ENCODE measurements at regions not wholly inside any gene's neighbourhood (a gene's known extent, or its start where the extent isn't known, plus 50 kb on each side); places are given as distances from the start of the nearest gene placed in this dataset.

DNA sequence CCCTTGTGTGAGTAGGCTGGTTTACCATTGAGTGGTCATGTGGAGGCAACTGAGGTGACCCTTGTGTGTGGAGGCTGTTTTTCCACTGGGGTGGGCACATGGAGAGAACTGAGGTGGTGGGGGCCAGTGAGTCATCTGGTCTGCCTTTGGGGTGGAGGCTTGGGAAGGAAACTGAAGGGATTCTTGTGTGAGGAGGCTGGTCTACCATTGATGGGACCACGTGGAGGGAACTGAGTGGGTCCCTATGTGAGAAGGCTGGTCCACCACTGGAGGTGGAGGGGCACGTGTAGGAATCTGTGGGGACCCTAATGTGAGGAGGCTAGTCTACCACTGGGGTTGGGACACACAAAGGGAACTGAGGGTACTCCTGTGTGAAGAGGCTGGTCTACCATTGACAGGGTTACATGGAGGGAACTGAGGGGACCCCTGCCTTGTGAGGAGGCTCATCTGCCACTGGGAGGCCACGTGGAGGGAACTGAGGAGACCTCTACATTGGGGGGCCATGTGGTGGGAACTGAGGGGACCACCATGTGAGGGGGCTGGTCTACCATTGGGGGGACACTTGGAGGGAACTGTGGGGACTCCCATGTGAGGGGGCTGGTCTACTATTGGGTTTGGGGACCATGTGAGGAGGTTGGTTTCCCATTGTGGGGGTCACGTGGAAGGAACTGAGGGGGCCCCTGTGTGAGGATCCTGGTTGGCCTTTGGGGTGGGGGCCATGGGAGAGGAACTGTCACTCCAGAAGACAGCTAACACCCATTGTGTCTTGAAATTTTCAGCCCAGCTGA is 164.5 kb downstream of the WNT7A start:
- intact Hi-C loops (cut with DNase I; ENCODE audit: low total_unique reads): no loop called here
- peak in 1 of 2 donors; percentile 37 for DNase-seq
- H3K27me3 ChIP-seq: no peaks in the 10 kb centered on the region

DNA sequence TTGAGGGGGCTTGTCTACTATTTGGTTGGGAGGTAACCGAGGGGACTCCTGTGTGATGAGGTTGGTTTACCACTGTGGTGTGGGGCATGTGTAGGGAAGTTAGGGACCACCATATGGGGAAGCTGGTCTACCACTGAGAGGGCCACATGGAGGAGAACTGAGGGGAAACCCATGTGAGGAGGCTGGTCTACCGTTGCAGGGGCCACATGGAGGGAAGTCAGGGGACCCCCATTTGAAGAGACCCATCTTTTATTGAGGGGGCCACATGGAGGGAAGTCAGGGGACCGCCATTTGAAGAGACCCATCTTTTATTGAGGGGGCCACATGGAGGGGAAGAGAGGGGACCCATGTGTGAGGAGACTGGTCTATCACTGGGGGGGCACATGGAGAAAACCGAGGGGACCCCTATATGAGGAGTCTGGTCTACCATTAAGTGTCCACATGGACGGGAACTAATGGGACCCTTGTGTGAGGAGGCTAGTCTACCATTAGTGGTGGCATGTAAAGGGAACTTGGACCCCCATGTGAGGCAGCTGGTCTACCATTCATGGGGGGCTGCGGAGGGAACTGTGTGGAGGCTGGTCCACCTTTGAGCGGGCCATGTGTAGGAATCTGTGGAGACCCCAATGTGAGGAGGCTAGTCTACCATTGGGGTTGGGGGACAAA is 165.5 kb downstream of the FBLN2 start:
- no peak overlapping the region for H3K27ac ChIP-seq
- peak in 1 of 2 donors; percentile 31 for DNase-seq
- H3K9me3 ChIP-seq: no peaks in the 10 kb centered on the region
- intact Hi-C loops (cut with DNase I; ENCODE audit: low total_unique reads): no loop called here
- no peak overlapping the region for H3K4me3 ChIP-seq
- no peaks in the 10 kb centered on the region for H3K4me1 ChIP-seq
- H3K36me3 ChIP-seq: no peaks in the 10 kb centered on the region
- H3K27me3 ChIP-seq: no peaks in the 10 kb centered on the region
- TF ChIP-seq, protein P1, sequence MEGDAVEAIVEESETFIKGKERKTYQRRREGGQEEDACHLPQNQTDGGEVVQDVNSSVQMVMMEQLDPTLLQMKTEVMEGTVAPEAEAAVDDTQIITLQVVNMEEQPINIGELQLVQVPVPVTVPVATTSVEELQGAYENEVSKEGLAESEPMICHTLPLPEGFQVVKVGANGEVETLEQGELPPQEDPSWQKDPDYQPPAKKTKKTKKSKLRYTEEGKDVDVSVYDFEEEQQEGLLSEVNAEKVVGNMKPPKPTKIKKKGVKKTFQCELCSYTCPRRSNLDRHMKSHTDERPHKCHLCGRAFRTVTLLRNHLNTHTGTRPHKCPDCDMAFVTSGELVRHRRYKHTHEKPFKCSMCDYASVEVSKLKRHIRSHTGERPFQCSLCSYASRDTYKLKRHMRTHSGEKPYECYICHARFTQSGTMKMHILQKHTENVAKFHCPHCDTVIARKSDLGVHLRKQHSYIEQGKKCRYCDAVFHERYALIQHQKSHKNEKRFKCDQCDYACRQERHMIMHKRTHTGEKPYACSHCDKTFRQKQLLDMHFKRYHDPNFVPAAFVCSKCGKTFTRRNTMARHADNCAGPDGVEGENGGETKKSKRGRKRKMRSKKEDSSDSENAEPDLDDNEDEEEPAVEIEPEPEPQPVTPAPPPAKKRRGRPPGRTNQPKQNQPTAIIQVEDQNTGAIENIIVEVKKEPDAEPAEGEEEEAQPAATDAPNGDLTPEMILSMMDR (IDR thresholded peaks at IDR 0.05): no peak

More for the DNA sequence above, 164.5 kb downstream of the WNT7A start:
- Histone ChIP-seq H3K27ac (no peak overlapping the region), H3K4me3 (no peak overlapping the region), H3K4me1 (no peaks in the 10 kb centered on the region), H3K36me3 (no peaks in the 10 kb centered on the region), H3K9me3 (no peaks in the 10 kb centered on the region)
- TF ChIP-seq, protein P1 (IDR thresholded peaks at IDR 0.05): no peak

DNA sequence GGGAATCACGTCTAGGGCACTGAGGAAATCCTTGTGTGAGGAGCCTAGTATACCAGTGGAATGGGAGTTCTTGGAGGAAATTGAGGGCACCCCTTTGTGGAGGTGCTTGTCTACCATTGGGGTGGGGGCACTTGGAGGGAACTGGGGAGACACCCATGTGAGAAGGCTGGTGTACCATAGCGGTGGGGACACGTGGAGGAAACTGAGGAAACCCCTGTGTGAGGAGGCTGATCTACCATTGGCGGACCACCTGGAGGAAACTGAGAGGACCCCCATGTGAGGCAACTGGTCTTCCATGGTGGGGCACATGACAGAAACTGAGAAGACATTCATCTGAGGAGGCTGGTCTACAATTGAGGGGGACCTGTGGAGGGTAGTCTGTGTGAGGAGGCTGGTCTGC is 164.5 kb downstream of the FBLN2 start:
- DNase-seq: no peak
- intact Hi-C loops (cut with DNase I; ENCODE audit: low total_unique reads): no loop called here
- Histone ChIP-seq H3K27me3 (no peaks in the 10 kb centered on the region), H3K4me1 (no peaks in the 10 kb centered on the region), H3K27ac (no peak overlapping the region), H3K9me3 (no peaks in the 10 kb centered on the region), H3K4me3 (no peak overlapping the region), H3K36me3 (no peaks in the 10 kb centered on the region)
- TF ChIP-seq, protein P1 (IDR thresholded peaks at IDR 0.05): no peak

DNA sequence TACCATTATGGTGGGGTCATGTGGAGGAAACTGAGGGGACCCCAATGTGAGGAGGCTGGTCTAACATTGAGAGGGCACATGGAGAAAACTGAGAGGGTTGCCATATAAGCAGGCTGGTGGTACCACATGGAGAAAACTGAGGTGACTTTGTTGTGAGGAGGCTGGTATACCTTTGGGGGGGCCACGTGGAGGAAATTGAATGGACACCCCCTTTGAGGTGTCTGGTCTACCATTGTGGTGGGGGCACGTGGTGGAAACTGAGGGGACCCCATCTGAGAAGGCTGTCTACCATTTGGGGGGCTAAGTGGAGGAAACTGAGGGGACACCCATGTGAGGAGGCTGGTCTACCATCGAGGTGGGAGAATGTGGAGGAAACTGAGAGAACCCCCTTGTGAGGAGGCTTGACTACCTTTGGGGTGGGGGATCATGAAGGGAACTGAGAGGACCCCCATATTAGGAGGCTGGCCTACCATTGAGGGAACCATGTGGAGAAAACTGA is 163.8 kb downstream of the FBLN2 start:
- Histone ChIP-seq H3K4me3 (no peak overlapping the region), H3K27ac (no peak overlapping the region), H3K27me3 (no peaks in the 10 kb centered on the region), H3K4me1 (no peaks in the 10 kb centered on the region), H3K9me3 (no peaks in the 10 kb centered on the region), H3K36me3 (no peaks in the 10 kb centered on the region)
- intact Hi-C loops (cut with DNase I; ENCODE audit: low total_unique reads): no loop called here
- peak in 1 of 2 donors; percentile 40 for DNase-seq
- TF ChIP-seq, protein P1 (IDR thresholded peaks at IDR 0.05): no peak

DNA sequence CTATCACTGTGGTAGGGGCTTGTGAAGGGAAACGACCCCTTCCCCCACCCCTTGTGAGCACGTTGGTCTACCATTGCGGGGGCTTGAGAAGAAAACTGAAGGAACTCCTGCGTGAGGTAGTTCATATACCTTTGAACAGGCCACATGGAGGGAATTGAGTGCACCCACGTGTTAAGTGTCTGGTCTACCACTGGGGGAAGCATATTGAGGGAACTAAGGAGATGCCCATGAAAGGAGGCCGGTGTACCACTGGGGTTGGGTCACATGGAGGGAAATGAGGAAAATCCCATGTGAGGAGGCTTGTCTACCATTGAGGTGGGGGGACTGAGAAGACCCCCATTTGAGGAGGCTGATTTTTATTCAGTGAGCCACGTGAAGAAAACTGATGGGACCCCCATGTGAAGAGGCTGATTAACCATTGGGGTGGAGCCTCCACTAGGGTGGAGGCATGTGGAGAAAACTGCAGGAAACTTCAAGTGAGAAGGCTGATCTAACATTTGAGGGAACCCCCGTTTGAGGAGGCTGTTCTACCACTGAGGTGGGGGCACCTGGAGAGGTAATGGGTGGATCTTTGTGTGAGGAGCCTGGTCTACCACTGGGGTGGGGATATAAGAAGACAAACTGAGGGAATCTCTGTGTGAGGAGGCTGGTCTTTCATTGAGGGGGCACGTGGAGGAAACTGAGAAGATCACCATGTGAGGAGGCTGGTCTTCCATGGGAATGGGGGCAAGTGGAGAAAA is 163.2 kb downstream of the FBLN2 start:
- H3K27ac ChIP-seq: no peak overlapping the region
- no peaks in the 10 kb centered on the region for H3K27me3 ChIP-seq
- no peaks in the 10 kb centered on the region for H3K9me3 ChIP-seq
- TF ChIP-seq, protein P1 (IDR thresholded peaks at IDR 0.05): no peak
- no peak overlapping the region for H3K4me3 ChIP-seq
- intact Hi-C loops (cut with DNase I; ENCODE audit: low total_unique reads): no loop called here
- peak in 1 of 2 donors; percentile 13 for DNase-seq
- H3K36me3 ChIP-seq: no peaks in the 10 kb centered on the region
- H3K4me1 ChIP-seq: no peaks in the 10 kb centered on the region

All from tibial artery (tissue), 4 donors.